HG02678 (cell line): ENCODE measurements at regions not wholly inside any gene's neighbourhood (a gene's known extent, or its start where the extent isn't known, plus 50 kb on each side); places are given as distances from the start of the nearest gene placed in this dataset.
"Not testable (repeated sequence)": the region's sequence is repeated elsewhere in the genome, so short reads cannot be mapped to it uniquely, and the experiment has no call there.

ENCODE experiments used
- ATAC-seq: cut with Tn5 transposase; IDR thresholded peaks from one replicate; pipeline ENCODE4 v1.9.1; 2021; ENCODE audit warnings: mild to moderate bottlenecking, moderate library complexity; ENCODE audit not compliant: unreplicated experiment

- no peak for ATAC-seq
Observed at GRCh38 chr2:111250448-111251030, 129.8 kb downstream of the BCL2L11 start.

GRCh38 chr2:111251711-111252110 is 131.0 kb downstream of the BCL2L11 start:
- ATAC-seq, result no peak

DNA sequence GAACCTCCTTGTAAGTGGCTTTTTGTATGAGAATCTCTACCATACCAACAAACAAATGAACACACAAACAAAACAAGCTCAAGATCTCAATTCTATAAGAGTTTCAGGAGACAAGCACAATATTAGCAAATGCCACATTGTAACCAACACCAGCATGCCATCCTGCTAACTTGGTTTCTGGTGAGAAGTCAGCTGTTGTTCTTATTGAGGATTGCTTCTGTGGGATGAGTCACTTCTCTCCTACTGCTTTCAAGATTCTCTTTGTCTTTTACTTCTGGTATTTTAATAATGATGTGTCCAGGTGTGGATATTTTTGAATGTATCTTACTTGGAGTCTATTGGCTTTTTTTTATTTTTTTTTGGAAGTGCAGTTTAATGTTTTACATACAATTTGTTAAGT is 131.7 kb downstream of the BCL2L11 start:
- no peak for ATAC-seq

DNA sequence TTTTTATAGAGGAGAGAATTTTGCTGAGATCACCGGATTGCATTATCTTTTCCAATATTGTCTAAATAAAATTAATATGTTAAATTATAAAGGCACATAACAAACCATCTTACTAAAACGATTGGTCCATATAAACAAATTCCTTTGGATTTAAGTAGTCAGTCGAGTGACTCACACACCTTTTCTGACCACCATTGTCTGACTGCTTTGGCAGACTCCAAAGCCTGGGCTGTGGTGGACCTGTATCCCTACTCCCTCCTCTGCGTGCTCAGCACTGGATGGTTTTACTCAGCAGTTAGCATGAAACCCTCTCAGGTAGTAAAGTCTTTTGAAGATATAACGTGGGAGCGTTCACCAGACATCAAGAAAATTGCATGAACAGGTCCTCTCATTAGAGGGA is 134.2 kb downstream of the BCL2L11 start:
- ATAC-seq, result not testable (repeated sequence)

DNA sequence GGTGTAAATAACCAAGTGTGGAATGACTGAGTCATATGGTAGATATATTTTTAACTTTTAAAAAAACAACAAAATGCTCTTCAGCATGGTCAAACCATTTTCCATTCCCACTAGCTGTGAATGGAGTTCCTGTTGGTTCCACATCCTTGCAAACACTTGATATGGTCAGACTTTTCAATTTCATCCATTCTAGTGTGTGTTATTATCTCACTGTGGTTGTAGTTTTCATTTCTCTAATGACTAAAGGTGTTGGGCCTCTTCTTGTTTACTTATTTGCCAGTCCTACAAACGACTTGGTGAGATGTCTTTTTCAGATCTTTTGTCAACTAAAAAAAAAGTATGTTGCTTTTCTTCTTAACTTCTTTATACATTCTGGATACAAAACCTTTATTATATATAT is 135.9 kb downstream of the BCL2L11 start:
- ATAC-seq, result not testable (repeated sequence)

DNA sequence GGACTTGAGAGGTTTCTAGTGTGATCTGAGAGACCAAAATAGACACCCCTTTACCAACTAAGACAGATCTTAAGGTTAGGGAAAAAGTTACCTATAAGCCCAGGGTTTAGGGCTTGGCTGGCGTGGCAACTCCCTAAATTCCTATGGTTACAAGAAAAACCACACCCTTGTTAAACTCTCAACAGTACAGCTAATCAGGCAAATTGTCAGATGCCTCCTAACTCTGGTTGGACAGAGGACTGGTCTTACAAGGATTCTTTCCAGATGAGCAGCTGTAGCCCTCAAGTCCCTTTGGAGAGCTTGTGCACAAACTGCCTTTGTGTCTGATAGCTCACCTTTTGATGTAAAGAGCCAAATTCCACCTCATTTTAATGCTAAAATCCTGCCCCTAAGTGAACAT is 136.9 kb downstream of the BCL2L11 start:
- ATAC-seq, result not testable (repeated sequence)

- ATAC-seq, result not testable (repeated sequence)
Observed at GRCh38 chr2:111258318-111258717, 137.6 kb downstream of the BCL2L11 start.

- ATAC-seq, result not testable (repeated sequence)
Observed at GRCh38 chr2:111262627-111263379, 142.1 kb downstream of the BCL2L11 start.

DNA sequence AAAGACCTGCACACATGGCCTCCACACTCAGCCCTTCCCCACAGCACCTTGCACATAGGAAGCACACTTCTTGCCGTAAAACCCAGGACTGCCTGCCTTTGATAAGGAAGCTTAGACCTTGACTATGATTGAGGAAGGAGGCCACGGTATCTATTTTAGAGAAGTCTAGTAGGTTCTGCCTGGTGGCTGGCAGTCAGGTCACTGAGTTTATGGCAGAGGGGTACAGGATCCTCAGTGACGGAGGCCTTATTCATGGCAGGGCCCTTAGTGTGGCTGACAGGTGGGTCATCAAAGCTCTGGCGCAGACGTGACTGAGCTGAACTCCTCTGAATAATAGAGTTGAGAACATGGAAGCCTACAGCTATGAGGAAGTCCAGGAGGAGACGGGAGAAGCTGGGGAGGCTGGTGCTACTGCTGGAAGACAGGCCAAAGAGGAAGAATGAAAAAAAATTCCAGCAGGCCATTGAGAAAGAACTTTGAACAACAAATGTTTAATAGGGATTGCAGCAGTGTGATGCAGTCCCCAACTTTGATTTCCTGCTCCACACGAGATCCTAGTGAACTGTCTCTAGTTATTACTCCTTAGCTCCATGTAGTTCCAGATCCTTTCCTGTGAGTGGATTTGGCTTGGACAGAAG is 142.8 kb downstream of the BCL2L11 start:
- not testable (repeated sequence) for ATAC-seq

GRCh38 chr2:111264956-111265355 is 144.2 kb downstream of the BCL2L11 start:
- ATAC-seq, result not testable (repeated sequence)

GRCh38 chr2:111266556-111266955 is 145.8 kb downstream of the BCL2L11 start:
- ATAC-seq, result not testable (repeated sequence)

DNA sequence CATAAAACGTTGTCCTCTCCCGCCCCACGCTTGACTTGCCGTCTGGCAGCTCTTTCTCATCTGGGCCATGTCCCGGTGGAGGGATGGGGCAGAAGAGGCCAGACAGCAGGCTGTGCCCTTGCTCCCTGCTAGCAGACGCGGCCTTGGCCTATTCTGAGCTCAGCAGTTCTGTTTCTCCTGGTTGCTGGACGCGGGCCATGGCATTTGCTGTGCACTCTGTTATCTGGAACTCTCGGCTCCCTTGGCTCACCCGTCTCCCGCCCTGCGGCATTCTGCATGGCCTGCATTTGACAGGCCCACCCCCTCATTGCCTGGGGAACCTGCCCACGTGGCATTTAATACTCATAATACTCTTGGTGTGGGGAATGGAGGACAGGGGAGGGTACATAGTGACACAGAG is 146.3 kb downstream of the BCL2L11 start:
- not testable (repeated sequence) for ATAC-seq

- ATAC-seq, result not testable (repeated sequence)
Observed at GRCh38 chr2:111269761-111270323, 149.1 kb downstream of the BCL2L11 start.

DNA sequence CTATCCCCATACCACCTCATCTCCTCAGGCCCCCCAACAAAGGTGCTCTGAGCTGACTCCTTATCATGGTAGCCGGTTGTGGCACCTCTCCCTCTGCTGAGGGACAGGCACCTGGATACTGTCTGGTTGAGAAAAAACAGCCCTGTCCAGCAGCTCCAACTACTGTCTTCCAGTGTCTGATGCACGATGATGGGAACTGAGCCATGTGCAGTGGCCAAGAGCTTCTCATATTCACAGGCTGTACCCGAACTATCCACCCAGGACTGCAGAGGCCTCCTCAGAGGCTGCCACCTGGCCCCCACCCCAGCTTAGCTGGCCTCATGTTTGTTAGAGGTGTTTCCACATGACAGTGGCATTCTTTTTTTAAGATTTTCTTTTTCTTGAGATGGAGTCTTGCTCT is 149.9 kb downstream of the BCL2L11 start:
- not testable (repeated sequence) for ATAC-seq

DNA sequence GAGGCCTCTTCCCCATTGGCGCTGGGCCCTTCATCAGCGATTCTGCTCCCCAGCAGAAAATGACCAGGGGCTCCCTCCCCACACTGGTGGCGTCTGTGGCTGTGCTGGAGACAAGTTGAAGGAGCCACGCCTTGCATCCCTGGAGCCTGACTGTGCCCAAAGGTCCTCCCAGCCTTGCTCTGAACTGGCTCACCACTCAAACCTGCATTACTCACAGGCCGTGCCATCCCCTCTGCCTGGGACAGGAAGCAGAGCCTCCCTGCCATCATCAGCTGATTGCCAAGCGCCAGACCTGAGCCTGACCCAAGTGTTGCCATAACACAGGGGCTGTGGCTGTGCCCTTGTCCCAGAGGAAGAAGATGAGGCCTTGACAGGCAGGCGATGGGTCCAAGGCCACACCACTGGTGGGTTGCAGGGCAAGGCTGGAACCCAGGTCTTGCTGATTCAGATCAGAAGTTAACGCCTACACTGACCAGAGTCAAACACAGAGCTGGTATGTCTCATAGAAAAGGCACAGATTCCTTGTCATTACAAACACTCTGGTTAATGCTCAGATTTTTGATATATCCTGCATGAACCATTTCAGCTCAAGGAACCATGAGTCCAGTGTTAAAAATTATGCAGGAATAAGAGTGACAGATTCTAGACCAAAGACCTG is 151.1 kb downstream of the BCL2L11 start:
- ATAC-seq, result not testable (repeated sequence)

- not testable (repeated sequence) for ATAC-seq
Observed at GRCh38 chr2:111273007-111273406, 152.3 kb downstream of the BCL2L11 start.

DNA sequence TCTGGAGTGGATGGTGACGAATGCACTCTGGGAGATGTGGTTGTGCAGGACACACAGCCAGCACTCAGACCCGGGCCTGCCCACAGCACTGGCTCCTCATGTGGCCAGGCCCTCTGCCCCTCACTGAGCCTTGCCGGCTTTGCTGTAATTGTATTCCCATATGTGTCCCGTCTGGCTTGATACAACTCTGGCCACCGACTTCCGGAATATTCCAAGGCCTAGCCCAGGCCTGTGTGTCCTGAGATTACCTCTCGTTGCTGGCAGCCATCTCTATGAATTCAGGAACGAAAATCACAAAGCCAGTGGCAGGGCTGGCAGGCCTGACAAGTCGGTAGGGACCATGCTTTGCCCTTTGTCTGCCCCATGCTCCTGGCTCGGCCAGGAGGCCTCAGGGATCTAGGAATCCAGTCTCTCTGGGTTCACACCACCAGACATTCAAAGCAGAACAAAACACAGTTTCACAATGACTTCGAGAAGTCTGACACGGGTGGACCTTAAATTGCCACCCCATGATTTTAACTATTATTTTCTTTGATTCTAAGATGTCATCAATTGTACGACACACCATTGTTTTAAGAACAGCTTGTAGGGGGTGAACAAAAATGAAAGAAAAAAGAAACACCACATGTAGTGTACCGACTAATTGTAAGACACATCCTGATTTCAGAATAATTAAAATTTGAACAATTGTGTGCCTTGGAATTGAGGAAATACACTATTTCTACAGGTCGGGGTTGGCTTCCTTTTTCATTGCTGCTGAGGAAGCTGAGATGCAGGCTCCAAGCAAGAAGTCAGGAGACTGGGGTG is 154.5 kb downstream of the BCL2L11 start:
- ATAC-seq, result not testable (repeated sequence)

DNA sequence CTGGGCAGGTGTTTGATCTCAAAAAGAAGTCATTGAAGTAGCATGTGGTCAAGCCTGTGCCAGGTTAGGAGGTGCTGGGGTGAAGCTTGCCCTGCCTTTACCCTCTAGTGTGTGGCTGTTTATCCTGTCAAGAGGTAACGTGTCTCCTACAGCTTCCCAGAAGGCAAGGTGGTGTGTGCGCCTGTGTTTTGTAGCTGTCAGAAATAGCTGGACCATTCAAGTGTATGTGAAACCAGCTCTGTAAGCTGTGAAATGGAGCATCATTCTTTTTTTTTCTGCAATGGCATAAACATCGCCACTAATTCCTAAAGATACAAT is 155.1 kb downstream of the BCL2L11 start:
- ATAC-seq, result not testable (repeated sequence)

- not testable (repeated sequence) for ATAC-seq
Observed at GRCh38 chr2:111278133-111278532, 157.4 kb downstream of the BCL2L11 start.

- not testable (repeated sequence) for ATAC-seq
Observed at GRCh38 chr2:111280709-111281286, 160.1 kb downstream of the BCL2L11 start.
